ENCODE measurements at regions not wholly inside any gene's neighbourhood (a gene's known extent, or its start where the extent isn't known, plus 50 kb on each side); places are given as distances from the start of the nearest gene placed in this dataset.

GRCh38 chr13:44884076-44884729 lies 105.1 kb downstream of the NUFIP1 start:
- TF ChIP-seq CTCF (conservative IDR thresholded peaks at IDR 0.05) = no peak
- TF ChIP-seq EZH2 (IDR thresholded peaks at IDR 0.05; ENCODE audit: low read depth) = no peak
